Vagina (tissue), 2 donors: ENCODE measurements at regions not wholly inside any gene's neighbourhood (a gene's known extent, or its start where the extent isn't known, plus 50 kb on each side); places are given as distances from the start of the nearest gene placed in this dataset.
"Not testable (repeated sequence)": the region's sequence is repeated elsewhere in the genome, so short reads cannot be mapped to it uniquely, and the experiment has no call there.

ENCODE experiments used
- DNase-seq, 2 donors: peaks; one replicate each; pipeline ENCODE4 v3.0.0-alpha.2; 2017; ENCODE audit errors: extremely low spot score in 2 of 2
- H3K27ac ChIP-seq: fragments of 200-600 bp; sonication (generic); one replicate; pipeline ENCODE4 v1.5.1; 2019
- H3K27me3 ChIP-seq: fragments of 200-600 bp; sonication (generic); one replicate; pipeline ENCODE4 v1.5.1; 2019
- H3K36me3 ChIP-seq, 2 donors: fragments of 200-600 bp; sonication (generic); one replicate each; pipeline ENCODE4 v1.5.1; 2017 to 2019
- H3K4me1 ChIP-seq: fragments of 200-600 bp; sonication (generic); one replicate; pipeline ENCODE4 v1.5.1; 2019
- H3K4me3 ChIP-seq, 2 donors: fragments of 200-600 bp; sonication (generic); 1 replicate in 1 of 2; 2 replicates in 1 of 2; pipeline ENCODE4 v1.5.1; 2016 to 2019
- H3K9me3 ChIP-seq: fragments of 200-600 bp; sonication (generic); one replicate; pipeline ENCODE4 v1.5.1; 2019
- CTCF ChIP-seq, 3 experiments: fragments of 450-650 bp in 2 of 3; fragments of 200-600 bp in 1 of 3; sonication (generic) in 1 of 3; IDR thresholded peaks; one replicate each; pipeline ENCODE4 v1.5.1; 2017 to 2019; ENCODE audit warnings: antibody characterized with exemption in 3 of 3, mild to moderate bottlenecking in 2 of 3, moderate library complexity in 2 of 3
- POLR2A ChIP-seq, 2 donors: fragments of 450-650 bp; IDR thresholded peaks; one replicate each; pipeline ENCODE4 v1.6.1; 2017; ENCODE audit warnings: antibody characterized with exemption in 2 of 2, mild to moderate bottlenecking in 2 of 2, moderate library complexity in 2 of 2
- POLR2AphosphoS5 ChIP-seq, 2 donors: sonication (generic); formaldehyde crosslinking; IDR thresholded peaks; one replicate each; pipeline ENCODE4 v1.9.0; 2017; ENCODE audit warnings: antibody characterized with exemption in 2 of 2, mild to moderate bottlenecking in 2 of 2, low read depth in 1 of 2; ENCODE audit not compliant: insufficient read depth in 1 of 2
- intact Hi-C: fragments of 100-400 bp; cut with DNase I; formaldehyde crosslinking; loops from one replicate; pipeline ENCODE4 v1.15.1; 2023

- intact Hi-C loops: no loop called here
- TF ChIP-seq POLR2AphosphoS5 (IDR thresholded peaks at IDR 0.05; ENCODE audit: insufficient read depth in 1 of 2, low read depth in 1 of 2) (no peak), POLR2A (IDR thresholded peaks at IDR 0.05) (no peak), CTCF (IDR thresholded peaks at IDR 0.05) (no peak)
- H3K4me1 ChIP-seq: peaks cover 41% of the 10 kb centered on the region
These were observed 96.6 kb upstream of the CHD2 start for GRCh38 chr15:92803536-92803851.

GRCh38 chr15:92803852-92804609 is 96.1 kb upstream of the CHD2 start:
- Histone ChIP-seq H3K4me1 (peaks cover 44% of the 10 kb centered on the region), H3K9me3 (no peaks in the 10 kb centered on the region), H3K4me3 (no peak overlapping the region), H3K36me3 (no peaks in the 10 kb centered on the region), H3K27me3 (no peaks in the 10 kb centered on the region), H3K27ac (peak overlapping the region; percentile 87)
- intact Hi-C loops: no loop called here
- TF ChIP-seq CTCF (IDR thresholded peaks at IDR 0.05) (no peak), POLR2AphosphoS5 (IDR thresholded peaks at IDR 0.05; ENCODE audit: insufficient read depth in 1 of 2, low read depth in 1 of 2) (peak; percentile 70 to 99), POLR2A (IDR thresholded peaks at IDR 0.05) (peak in 1 of 2 donors; percentile 27)
- DNase-seq: peak in 1 of 2 donors; percentile 98

More at GRCh38 chr15:92803536-92803851, 96.6 kb upstream of the CHD2 start:
- Histone ChIP-seq H3K27me3 (no peaks in the 10 kb centered on the region), H3K36me3 (no peaks in the 10 kb centered on the region), H3K9me3 (no peaks in the 10 kb centered on the region), H3K27ac (peak overlapping the region; percentile 87), H3K4me3 (no peak overlapping the region)
- DNase-seq: no peak

GRCh38 chr15:92804610-92804936 is 95.6 kb upstream of the CHD2 start:
- Histone ChIP-seq H3K4me1 (peaks cover 44% of the 10 kb centered on the region), H3K27ac (peak overlapping the region; percentile 87)
- H3K36me3 ChIP-seq, DNase-seq, H3K9me3 ChIP-seq, H3K4me3 ChIP-seq, H3K27me3 ChIP-seq, intact Hi-C loops: not testable (repeated sequence)

DNA sequence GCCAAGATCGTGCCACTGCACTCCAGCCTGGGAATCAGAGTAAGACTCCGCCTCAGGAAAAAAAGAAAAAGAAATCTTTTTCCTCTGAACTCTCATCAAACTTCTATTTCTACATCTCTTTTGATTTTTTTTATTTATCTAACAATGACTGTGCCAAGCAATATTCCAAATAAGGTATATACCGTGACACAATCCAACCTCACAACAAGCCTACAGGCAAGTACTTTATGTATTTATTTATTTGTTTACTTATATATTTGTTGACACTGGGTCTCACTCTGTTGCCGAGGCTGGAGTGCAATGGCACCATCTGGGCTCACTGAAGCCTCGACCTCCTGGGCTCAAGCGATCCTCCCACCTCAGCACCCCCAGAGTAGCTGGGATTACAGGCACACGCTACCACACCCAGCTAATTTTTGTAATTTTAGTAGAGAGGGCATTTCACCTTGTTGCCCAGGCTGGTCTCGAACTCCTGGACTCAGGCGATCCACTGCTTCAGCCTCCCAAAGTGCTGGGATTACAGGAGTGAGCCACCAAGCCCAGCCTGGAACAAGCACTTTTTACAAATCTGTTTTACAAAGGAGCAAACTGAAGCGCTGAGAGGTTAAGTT is 94.9 kb upstream of the CHD2 start:
- no peak for TF ChIP-seq POLR2AphosphoS5 (IDR thresholded peaks at IDR 0.05; ENCODE audit: insufficient read depth in 1 of 2, low read depth in 1 of 2)
- TF ChIP-seq POLR2A (IDR thresholded peaks at IDR 0.05): no peak
- TF ChIP-seq CTCF (IDR thresholded peaks at IDR 0.05): no peak
- Histone ChIP-seq H3K27ac (peak overlapping the region; percentile 87), H3K4me3 (no peak overlapping the region), H3K9me3 (no peaks in the 10 kb centered on the region), H3K36me3 (no peaks in the 10 kb centered on the region), H3K27me3 (no peaks in the 10 kb centered on the region), H3K4me1 (peaks cover 44% of the 10 kb centered on the region)
- intact Hi-C loops: loop anchor here (5.0 kb wide), 2 partner anchors 97 to 112 kb away; partner anchors contain the start of gene CHD2
- no peak for DNase-seq

DNA sequence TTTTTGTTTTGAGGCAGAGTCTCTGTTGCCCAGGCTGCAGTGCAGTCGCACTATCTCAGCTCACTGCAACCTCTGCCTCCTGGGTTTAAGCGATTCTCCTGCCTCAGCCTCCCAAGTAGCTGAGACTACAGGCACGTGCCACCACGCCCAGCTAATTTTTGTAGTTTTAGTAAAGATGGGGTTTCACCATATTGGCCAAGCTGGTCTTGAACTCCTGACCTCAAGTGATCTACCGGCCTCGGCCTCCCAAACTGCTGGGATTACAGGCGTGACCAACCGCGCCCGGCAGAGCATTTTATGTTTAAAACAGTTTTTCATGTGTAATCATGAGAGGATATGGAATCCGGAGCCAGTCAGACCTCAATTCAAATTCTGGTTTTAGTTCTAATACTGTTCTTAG is 94.0 kb upstream of the CHD2 start:
- H3K4me1 ChIP-seq: peaks cover 53% of the 10 kb centered on the region
- H3K36me3 ChIP-seq, DNase-seq, H3K4me3 ChIP-seq, H3K9me3 ChIP-seq, H3K27me3 ChIP-seq: not testable (repeated sequence)
- intact Hi-C loops: loop anchor here (5.0 kb wide), 2 partner anchors 96 to 111 kb away; partner anchors contain the start of gene CHD2
- peak overlapping the region; percentile 87 for H3K27ac ChIP-seq

DNA sequence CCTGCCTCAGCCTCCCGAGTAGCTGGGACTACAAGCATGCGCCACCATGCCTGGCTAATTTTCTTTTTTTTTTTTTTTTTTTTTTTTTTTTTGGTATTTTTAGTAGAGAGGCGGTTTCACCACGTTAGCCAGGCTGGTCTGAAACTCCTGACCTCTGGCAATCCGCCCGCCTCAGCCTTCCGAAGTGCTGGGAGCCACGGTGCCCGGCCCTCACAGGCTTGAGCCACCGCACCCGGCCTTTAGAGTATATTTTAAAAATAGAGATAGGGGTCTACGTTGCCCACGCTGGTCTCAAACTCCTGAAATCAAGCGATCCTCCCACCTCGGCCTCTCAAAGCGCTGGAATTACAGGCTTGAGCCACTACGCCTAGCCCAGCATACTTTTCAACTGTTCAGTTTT is 93.4 kb upstream of the CHD2 start:
- Histone ChIP-seq H3K27ac (peak overlapping the region; percentile 99), H3K4me1 (peaks cover 53% of the 10 kb centered on the region), H3K27me3 (no peaks in the 10 kb centered on the region), H3K9me3 (no peaks in the 10 kb centered on the region), H3K36me3 (no peaks in the 10 kb centered on the region), H3K4me3 (no peak overlapping the region)
- intact Hi-C loops: loop anchor here (5.0 kb wide), 2 partner anchors 96 to 111 kb away; partner anchors contain the start of gene CHD2
- no peak for DNase-seq
- TF ChIP-seq POLR2A (IDR thresholded peaks at IDR 0.05): no peak
- TF ChIP-seq CTCF (IDR thresholded peaks at IDR 0.05): no peak
- TF ChIP-seq POLR2AphosphoS5 (IDR thresholded peaks at IDR 0.05; ENCODE audit: insufficient read depth in 1 of 2, low read depth in 1 of 2): no peak
